ENCODE measurements at regions not wholly inside any gene's neighbourhood (a gene's known extent, or its start where the extent isn't known, plus 50 kb on each side); places are given as distances from the start of the nearest gene placed in this dataset.
A peak's percentile ranks its signal among the peaks of the same experiment; 100 is the strongest.

- Histone ChIP-seq H4K8ac (ENCODE audit: low read depth, low read length) (no peak overlapping the region), H3K27me3 (ENCODE audit: insufficient read depth, low read length) (peaks cover 9% of the 10 kb centered on the region), H2BK120ac (ENCODE audit: insufficient read depth, low read length, poor library complexity) (no peak overlapping the region), H3K4me2 (ENCODE audit: low read length) (no peak overlapping the region), H3K18ac (ENCODE audit: low read length) (no peak overlapping the region), H4K12ac (ENCODE audit: low read depth, low read length) (no peak overlapping the region), H3K4ac (ENCODE audit: low read depth, low read length) (no peak overlapping the region), H3K36me3 (ENCODE audit: control insufficient read depth in 1 of 2, insufficient read depth in 2 of 2, low read length in 2 of 2) (no peaks in the 10 kb centered on the region), H2BK5ac (ENCODE audit: low read depth, low read length, poor library complexity) (no peak overlapping the region), H3K14ac (ENCODE audit: low read length) (no peak overlapping the region), H3K79me1 (ENCODE audit: low read length) (peaks cover 2% of the 10 kb centered on the region), H2BK12ac (ENCODE audit: low read length) (no peak overlapping the region), H3K27ac (ENCODE audit: low read depth, low read length) (no peak overlapping the region), H3K9me3 (ENCODE audit: insufficient read depth, low read depth, low read length) (no peaks in the 10 kb centered on the region), H3K79me2 (ENCODE audit: control insufficient read depth, insufficient read depth, low read length, poor library complexity) (no peaks in the 10 kb centered on the region), H3K23ac (ENCODE audit: low read length) (no peak overlapping the region), H3K4me3 (ENCODE audit: low read depth, low read length) (no peak overlapping the region), H3K4me1 (ENCODE audit: control insufficient read depth in 1 of 2, insufficient read depth in 2 of 2, low read length in 2 of 2) (peaks cover 6 to 10% of the 10 kb centered on the region in 2 experiments), H3K9ac (ENCODE audit: low read length) (no peak overlapping the region), H2AK5ac (ENCODE audit: low read length) (no peak overlapping the region), H2AFZ (ENCODE audit: insufficient read depth, low read length, poor library complexity) (no peak overlapping the region), H4K91ac (ENCODE audit: low read depth, low read length) (no peak overlapping the region)
- no peak for DNase-seq
- WGBS (ENCODE audit: extremely low coverage, insufficient coverage, insufficient read length) = no CpG with 5 or more reads among the region's 4 CpGs
Measured at GRCh38 chr1:98054786-98055185, 134.0 kb upstream of the DPYD start.

- peaks cover 13% of the 10 kb centered on the region for H3K27me3 ChIP-seq (ENCODE audit: insufficient read depth, low read length)
- DNase-seq = no peak
- H3K4me2 ChIP-seq (ENCODE audit: low read length) = peak overlapping the region; percentile 96
- H2BK5ac ChIP-seq (ENCODE audit: low read depth, low read length, poor library complexity) = no peak overlapping the region
- peaks cover 1% of the 10 kb centered on the region for H3K9me3 ChIP-seq (ENCODE audit: insufficient read depth, low read depth, low read length)
- H3K14ac ChIP-seq (ENCODE audit: low read length) = no peak overlapping the region
- peaks cover 2% of the 10 kb centered on the region for H3K79me1 ChIP-seq (ENCODE audit: low read length)
- H2BK120ac ChIP-seq (ENCODE audit: insufficient read depth, low read length, poor library complexity) = no peak overlapping the region
- H3K18ac ChIP-seq (ENCODE audit: low read length) = no peak overlapping the region
- H2AFZ ChIP-seq (ENCODE audit: insufficient read depth, low read length, poor library complexity) = peak overlapping the region; percentile 87
- H3K4me3 ChIP-seq (ENCODE audit: low read depth, low read length) = no peak overlapping the region
- H3K36me3 ChIP-seq (ENCODE audit: control insufficient read depth in 1 of 2, insufficient read depth in 2 of 2, low read length in 2 of 2) = no peaks in the 10 kb centered on the region
- no peaks in the 10 kb centered on the region for H3K79me2 ChIP-seq (ENCODE audit: control insufficient read depth, insufficient read depth, low read length, poor library complexity)
- no peak overlapping the region for H3K4ac ChIP-seq (ENCODE audit: low read depth, low read length)
- H3K23ac ChIP-seq (ENCODE audit: low read length) = no peak overlapping the region
- WGBS (ENCODE audit: extremely low coverage, insufficient coverage, insufficient read length) = no CpG with 5 or more reads among the region's 11 CpGs
- no peak overlapping the region for H4K12ac ChIP-seq (ENCODE audit: low read depth, low read length)
- H3K27ac ChIP-seq (ENCODE audit: low read depth, low read length) = no peak overlapping the region
- H2AK5ac ChIP-seq (ENCODE audit: low read length) = no peak overlapping the region
- H2BK12ac ChIP-seq (ENCODE audit: low read length) = no peak overlapping the region
- H3K4me1 ChIP-seq (ENCODE audit: control insufficient read depth in 1 of 2, insufficient read depth in 2 of 2, low read length in 2 of 2) = peaks cover 6 to 10% of the 10 kb centered on the region in 2 experiments
- no peak overlapping the region for H4K91ac ChIP-seq (ENCODE audit: low read depth, low read length)
- H4K8ac ChIP-seq (ENCODE audit: low read depth, low read length) = peak overlapping the region; percentile 47
- H3K9ac ChIP-seq (ENCODE audit: low read length) = no peak overlapping the region
Measured at GRCh38 chr1:98054367-98054701, 133.5 kb upstream of the DPYD start.

- Histone ChIP-seq H4K91ac (ENCODE audit: low read depth, low read length) (peak overlapping the region; percentile 18), H3K4me3 (ENCODE audit: low read depth, low read length) (peak overlapping the region; percentile 70), H3K27me3 (ENCODE audit: insufficient read depth, low read length) (peaks cover 19% of the 10 kb centered on the region), H3K9ac (ENCODE audit: low read length) (no peak overlapping the region), H2AK5ac (ENCODE audit: low read length) (no peak overlapping the region), H3K79me1 (ENCODE audit: low read length) (peaks cover 2% of the 10 kb centered on the region), H3K14ac (ENCODE audit: low read length) (peak overlapping the region; percentile 17), H3K4me1 (ENCODE audit: control insufficient read depth in 1 of 2, insufficient read depth in 2 of 2, low read length in 2 of 2) (peaks cover 6 to 10% of the 10 kb centered on the region in 2 experiments), H3K36me3 (ENCODE audit: control insufficient read depth in 1 of 2, insufficient read depth in 2 of 2, low read length in 2 of 2) (no peaks in the 10 kb centered on the region), H2BK12ac (ENCODE audit: low read length) (peak overlapping the region; percentile 53), H3K4me2 (ENCODE audit: low read length) (peak overlapping the region; percentile 96), H3K9me3 (ENCODE audit: insufficient read depth, low read depth, low read length) (peaks cover 2% of the 10 kb centered on the region), H3K18ac (ENCODE audit: low read length) (peak overlapping the region; percentile 1), H3K79me2 (ENCODE audit: control insufficient read depth, insufficient read depth, low read length, poor library complexity) (no peaks in the 10 kb centered on the region), H3K23ac (ENCODE audit: low read length) (no peak overlapping the region), H2BK5ac (ENCODE audit: low read depth, low read length, poor library complexity) (no peak overlapping the region), H2AFZ (ENCODE audit: insufficient read depth, low read length, poor library complexity) (peak overlapping the region; percentile 88), H4K12ac (ENCODE audit: low read depth, low read length) (peak overlapping the region; percentile 7), H3K4ac (ENCODE audit: low read depth, low read length) (no peak overlapping the region), H3K27ac (ENCODE audit: low read depth, low read length) (no peak overlapping the region), H2BK120ac (ENCODE audit: insufficient read depth, low read length, poor library complexity) (peak overlapping the region; percentile 73), H4K8ac (ENCODE audit: low read depth, low read length) (peak overlapping the region; percentile 58)
- WGBS (ENCODE audit: extremely low coverage, insufficient coverage, insufficient read length) = no CpG with 5 or more reads among the region's 81 CpGs
- peak; percentile 16 to 62 for DNase-seq
Measured at GRCh38 chr1:98053471-98054366, 132.9 kb upstream of the DPYD start.

- Histone ChIP-seq H3K23ac (ENCODE audit: low read length) (no peak overlapping the region), H3K14ac (ENCODE audit: low read length) (no peak overlapping the region), H3K36me3 (ENCODE audit: control insufficient read depth in 1 of 2, insufficient read depth in 2 of 2, low read length in 2 of 2) (no peaks in the 10 kb centered on the region), H4K8ac (ENCODE audit: low read depth, low read length) (no peak overlapping the region), H2AFZ (ENCODE audit: insufficient read depth, low read length, poor library complexity) (no peak overlapping the region), H3K9me3 (ENCODE audit: insufficient read depth, low read depth, low read length) (peaks cover 2% of the 10 kb centered on the region), H2BK12ac (ENCODE audit: low read length) (no peak overlapping the region), H4K12ac (ENCODE audit: low read depth, low read length) (no peak overlapping the region), H2AK5ac (ENCODE audit: low read length) (no peak overlapping the region), H4K91ac (ENCODE audit: low read depth, low read length) (no peak overlapping the region), H3K4me2 (ENCODE audit: low read length) (no peak overlapping the region), H3K79me2 (ENCODE audit: control insufficient read depth, insufficient read depth, low read length, poor library complexity) (no peaks in the 10 kb centered on the region), H3K18ac (ENCODE audit: low read length) (no peak overlapping the region), H3K4me1 (ENCODE audit: control insufficient read depth in 1 of 2, insufficient read depth in 2 of 2, low read length in 2 of 2) (peaks cover 6 to 10% of the 10 kb centered on the region in 2 experiments), H3K27ac (ENCODE audit: low read depth, low read length) (no peak overlapping the region), H2BK120ac (ENCODE audit: insufficient read depth, low read length, poor library complexity) (no peak overlapping the region), H3K79me1 (ENCODE audit: low read length) (peaks cover 2% of the 10 kb centered on the region), H2BK5ac (ENCODE audit: low read depth, low read length, poor library complexity) (no peak overlapping the region), H3K27me3 (ENCODE audit: insufficient read depth, low read length) (peaks cover 25% of the 10 kb centered on the region), H3K9ac (ENCODE audit: low read length) (no peak overlapping the region), H3K4ac (ENCODE audit: low read depth, low read length) (no peak overlapping the region), H3K4me3 (ENCODE audit: low read depth, low read length) (no peak overlapping the region)
- DNase-seq = peak; percentile 58 to 87
- no CpG with 5 or more reads among the region's 1 CpG for WGBS (ENCODE audit: extremely low coverage, insufficient coverage, insufficient read length)
Measured at GRCh38 chr1:98051065-98051675, 130.3 kb upstream of the DPYD start.

Data from trophoblast cell (in vitro differentiated cells and primary cell).